NB4 (cell line): ENCODE measurements at regions not wholly inside any gene's neighbourhood (a gene's known extent, or its start where the extent isn't known, plus 50 kb on each side); places are given as distances from the start of the nearest gene placed in this dataset.

Experiments
- CTCF ChIP-seq: IDR thresholded peaks from one replicate; pipeline ENCODE4 v1.5.1; 2012; ENCODE audit warnings: low read depth, low read length
- MAX ChIP-seq: IDR thresholded peaks from 2 replicates; pipeline ENCODE4 v1.6.1; 2011; ENCODE audit warnings: low read depth, low read length
- MYC ChIP-seq: IDR thresholded peaks from 2 replicates; pipeline ENCODE4 v1.6.1; 2011; ENCODE audit warnings: low read depth, low read length
- POLR2A ChIP-seq: IDR thresholded peaks from 2 replicates; pipeline ENCODE4 v1.6.1; 2011; ENCODE audit warnings: mild to moderate bottlenecking; ENCODE audit not compliant: insufficient read length; ENCODE audit errors: extremely low read depth

- TF ChIP-seq CTCF (no peak), POLR2A (no peak), MYC (no peak), MAX (no peak)
Measured at GRCh38 chr13:19050901-19051300, 130.7 kb downstream of the TUBA3C start.
